Spleen (tissue), 11 donors: ENCODE measurements at regions not wholly inside any gene's neighbourhood (a gene's known extent, or its start where the extent isn't known, plus 50 kb on each side); places are given as distances from the start of the nearest gene placed in this dataset.

ENCODE experiments used
- DNase-seq: peaks from one replicate; pipeline ENCODE4 v3.0.0-alpha.2; 2020
- H3K27ac ChIP-seq, 8 donors: fragments of 200-600 bp; sonication (generic) in 7 of 8; 1 replicate in 4 of 8; 2 replicates in 4 of 8; pipeline versions ENCODE4 v1.5.0 to v1.8.0; 2016 to 2021; ENCODE audit warnings: inconsistent platforms in 4 of 8, mild to moderate bottlenecking in 4 of 8, moderate library complexity in 1 of 8
- H3K27me3 ChIP-seq, 7 donors: fragments of 200-600 bp; sonication (generic) in 6 of 7; replicated peaks in 1 of 7; 1 replicate in 4 of 7; 2 replicates in 3 of 7; pipeline versions ENCODE4 v1.5.0 to v1.8.0; 2016 to 2021; ENCODE audit warnings: inconsistent platforms in 3 of 7, mild to moderate bottlenecking in 1 of 7
- H3K36me3 ChIP-seq, 6 donors: fragments of 200-600 bp; sonication (generic) in 5 of 6; 1 replicate in 4 of 6; 2 replicates in 2 of 6; pipeline versions ENCODE4 v1.5.0 to v1.8.0; 2016 to 2021; ENCODE audit warnings: inconsistent platforms in 2 of 6
- H3K4me1 ChIP-seq, 6 donors: fragments of 200-600 bp; sonication (generic) in 5 of 6; 1 replicate in 3 of 6; 2 replicates in 3 of 6; pipeline versions ENCODE4 v1.5.0 to v1.8.0; 2016 to 2021; ENCODE audit warnings: inconsistent platforms in 3 of 6
- H3K4me3 ChIP-seq, 8 donors: fragments of 200-600 bp; sonication (generic) in 7 of 8; 1 replicate in 4 of 8; 2 replicates in 4 of 8; pipeline versions ENCODE4 v1.5.0 to v1.8.0; 2016 to 2021; ENCODE audit warnings: inconsistent platforms in 4 of 8, mild to moderate bottlenecking in 4 of 8, moderate library complexity in 2 of 8
- H3K9me3 ChIP-seq, 8 donors: fragments of 200-600 bp; sonication (generic) in 7 of 8; 1 replicate in 4 of 8; 2 replicates in 4 of 8; pipeline versions ENCODE4 v1.5.0 to v1.8.0; 2016 to 2021; ENCODE audit warnings: inconsistent platforms in 4 of 8
- CTCF ChIP-seq, 11 experiments: fragments of 200-600 bp in 7 of 11; fragments of 450-650 bp in 4 of 11; sonication (generic) in 4 of 11; IDR thresholded peaks in 8 of 11; conservative IDR thresholded peaks in 3 of 11; 1 replicate in 7 of 11; 2 replicates in 4 of 11; pipeline versions ENCODE4 v1.4.0 to v1.8.0; 2016 to 2021; ENCODE audit warnings: antibody characterized with exemption in 11 of 11, inconsistent platforms in 4 of 11, mild to moderate bottlenecking in 1 of 11
- POLR2A ChIP-seq, 3 donors: fragments of 450-650 bp; IDR thresholded peaks; one replicate each; pipeline ENCODE4 v1.5.1; 2017; ENCODE audit warnings: antibody characterized with exemption in 3 of 3, mild to moderate bottlenecking in 1 of 3
- POLR2AphosphoS5 ChIP-seq, 3 donors: sonication (generic); formaldehyde crosslinking; IDR thresholded peaks; one replicate each; pipeline ENCODE4 v1.5.1; 2017; ENCODE audit warnings: antibody characterized with exemption in 3 of 3
- WGBS, 5 donors: extraction: QIAGEN DNeasy Blood & Tissue Kit in 3 of 5; methylation state at CpG; one replicate each; pipeline versions ENCODE4 v1.1.5 to v1.1.7; 2013 to 2018; 5-methylcytosine and 5-hydroxymethylcytosine counted together
- intact Hi-C: fragments of 100-400 bp; cut with DNase I; formaldehyde crosslinking; loops from one replicate; pipeline ENCODE4 v1.15.0; 2023; ENCODE audit warnings: low total_unique reads
- donor health status: healthy with polysubstance abuse.
- donor health status: DM: no; HTN: no; CAD: no; lungs with moderate emphysema.
- donor health status: DM: no; HTN: no; CAD: no.
- donor health status: Bipolar disorder and iron deficiency.
- donor health status: healthy.
- donor health status: DM: no; HTN: no; CAD: no.
- donor health status: DM: yes; HTN: yes; CAD: no.

GRCh38 chr9:103183701-103184171 is 188.6 kb downstream of the CYLC2 start:
- TF ChIP-seq POLR2A (IDR thresholded peaks at IDR 0.05) (no peak), POLR2AphosphoS5 (IDR thresholded peaks at IDR 0.05) (no peak), CTCF (IDR thresholded peaks at IDR 0.05 in 8 of 11, conservative IDR thresholded peaks at IDR 0.05 in 3 of 11) (no peak)
- WGBS, 5 donors, result 65 to 84% (median 79%) methylated on average over 6 of the region's 6 CpGs

GRCh38 chr9:103186959-103187358 is 191.8 kb downstream of the CYLC2 start:
- no peak for TF ChIP-seq POLR2AphosphoS5 (IDR thresholded peaks at IDR 0.05)
- no peak for TF ChIP-seq POLR2A (IDR thresholded peaks at IDR 0.05)
- no peak for TF ChIP-seq CTCF (IDR thresholded peaks at IDR 0.05 in 8 of 11, conservative IDR thresholded peaks at IDR 0.05 in 3 of 11)
- H3K9me3 ChIP-seq, result peaks cover 0 to 4% (median 0%) of the 10 kb centered on the region in 8 donors
- no peaks in the 10 kb centered on the region for H3K4me1 ChIP-seq
- no peaks in the 10 kb centered on the region for H3K27me3 ChIP-seq
- 91 to 97% (median 92%) methylated on average over 11 to 22 of the region's 22 CpGs for WGBS, 5 donors
- DNase-seq, result peak; percentile 67
- H3K4me3 ChIP-seq, result no peak overlapping the region
- no peaks in the 10 kb centered on the region for H3K36me3 ChIP-seq
- no peak overlapping the region for H3K27ac ChIP-seq
- intact Hi-C loops, result no loop called here

More at GRCh38 chr9:103183701-103184171, 188.6 kb downstream of the CYLC2 start:
- no peaks in the 10 kb centered on the region for H3K27me3 ChIP-seq
- no peaks in the 10 kb centered on the region for H3K36me3 ChIP-seq
- H3K4me1 ChIP-seq, result no peaks in the 10 kb centered on the region
- H3K27ac ChIP-seq, result no peak overlapping the region
- DNase-seq, result no peak
- intact Hi-C loops, result no loop called here
- H3K4me3 ChIP-seq, result no peak overlapping the region
- H3K9me3 ChIP-seq, result peaks cover 0 to 4% (median 0%) of the 10 kb centered on the region in 8 donors

- Histone ChIP-seq H3K4me3 (no peak overlapping the region), H3K27me3 (no peaks in the 10 kb centered on the region), H3K9me3 (peaks cover 0 to 4% (median 0%) of the 10 kb centered on the region in 8 donors), H3K36me3 (no peaks in the 10 kb centered on the region), H3K27ac (no peak overlapping the region), H3K4me1 (no peaks in the 10 kb centered on the region)
- TF ChIP-seq POLR2AphosphoS5 (IDR thresholded peaks at IDR 0.05) (no peak), CTCF (IDR thresholded peaks at IDR 0.05 in 8 of 11, conservative IDR thresholded peaks at IDR 0.05 in 3 of 11) (no peak), POLR2A (IDR thresholded peaks at IDR 0.05) (no peak)
- no peak for DNase-seq
- WGBS, 5 donors, result 73 to 81% (median 77%) methylated on average over 12 of the region's 12 CpGs
- intact Hi-C loops, result no loop called here
Measured at GRCh38 chr9:103188781-103189350, 193.7 kb downstream of the CYLC2 start.

- no peak for TF ChIP-seq CTCF (IDR thresholded peaks at IDR 0.05 in 8 of 11, conservative IDR thresholded peaks at IDR 0.05 in 3 of 11)
- TF ChIP-seq POLR2A (IDR thresholded peaks at IDR 0.05), result no peak
- TF ChIP-seq POLR2AphosphoS5 (IDR thresholded peaks at IDR 0.05), result no peak
- no peaks in the 10 kb centered on the region for H3K4me1 ChIP-seq
- H3K4me3 ChIP-seq, result no peak overlapping the region
- 67 to 94% (median 82%) methylated on average over 1 of the region's 1 CpG for WGBS, 5 donors
- H3K27ac ChIP-seq, result no peak overlapping the region
- no peak for DNase-seq
- intact Hi-C loops, result no loop called here
- H3K27me3 ChIP-seq, result no peaks in the 10 kb centered on the region
- H3K9me3 ChIP-seq, result no peaks in the 10 kb centered on the region
- no peaks in the 10 kb centered on the region for H3K36me3 ChIP-seq
Measured at GRCh38 chr9:103193992-103194391, 198.9 kb downstream of the CYLC2 start.
